ENCODE measurements at regions not wholly inside any gene's neighbourhood (a gene's known extent, or its start where the extent isn't known, plus 50 kb on each side); places are given as distances from the start of the nearest gene placed in this dataset.

GRCh38 chr5:124260921-124261515 is 485.4 kb downstream of the ZNF608 start:
- no peak overlapping the region for H3K9ac ChIP-seq (ENCODE audit: low read depth in 1 of 3, low read length in 3 of 3)
- H3K4me3 ChIP-seq (ENCODE audit: low read length in 3 of 3) = peak overlapping the region in 2 of 3 donors; percentile 2 to 9
- H3K27me3 ChIP-seq (ENCODE audit: control insufficient read depth in 3 of 3, insufficient read depth in 3 of 3, low read length in 3 of 3) = no peaks in the 10 kb centered on the region
- no peaks in the 10 kb centered on the region for H3K9me3 ChIP-seq (ENCODE audit: control insufficient read depth in 3 of 3, low read length in 3 of 3)
- no peaks in the 10 kb centered on the region for H3K36me3 ChIP-seq (ENCODE audit: control insufficient read depth in 3 of 3, insufficient read depth in 3 of 3, low read length in 3 of 3)
- peaks cover 7 to 11% (median 9%) of the 10 kb centered on the region in 3 donors for H3K4me1 ChIP-seq (ENCODE audit: control insufficient read depth in 3 of 3, insufficient read depth in 3 of 3, low read length in 3 of 3)
- no peak overlapping the region for H3K27ac ChIP-seq (ENCODE audit: low read depth, low read length)

GRCh38 chr5:124259017-124259416 is 487.4 kb downstream of the ZNF608 start:
- Histone ChIP-seq H3K4me1 (ENCODE audit: control insufficient read depth in 3 of 3, insufficient read depth in 3 of 3, low read length in 3 of 3) (peaks cover 7 to 11% (median 9%) of the 10 kb centered on the region in 3 donors), H3K27ac (ENCODE audit: low read depth, low read length) (no peak overlapping the region), H3K27me3 (ENCODE audit: control insufficient read depth in 3 of 3, insufficient read depth in 3 of 3, low read length in 3 of 3) (no peaks in the 10 kb centered on the region), H3K9me3 (ENCODE audit: control insufficient read depth in 3 of 3, low read length in 3 of 3) (no peaks in the 10 kb centered on the region), H3K36me3 (ENCODE audit: control insufficient read depth in 3 of 3, insufficient read depth in 3 of 3, low read length in 3 of 3) (no peaks in the 10 kb centered on the region), H3K9ac (ENCODE audit: low read depth in 1 of 3, low read length in 3 of 3) (no peak overlapping the region), H3K4me3 (ENCODE audit: low read length in 3 of 3) (no peak overlapping the region)

GRCh38 chr5:124257048-124257447 is 489.4 kb downstream of the ZNF608 start:
- Histone ChIP-seq H3K27me3 (ENCODE audit: control insufficient read depth in 3 of 3, insufficient read depth in 3 of 3, low read length in 3 of 3) (no peaks in the 10 kb centered on the region), H3K4me1 (ENCODE audit: control insufficient read depth in 3 of 3, insufficient read depth in 3 of 3, low read length in 3 of 3) (peaks cover 5 to 6% (median 5%) of the 10 kb centered on the region in 3 donors), H3K9me3 (ENCODE audit: control insufficient read depth in 3 of 3, low read length in 3 of 3) (no peaks in the 10 kb centered on the region), H3K36me3 (ENCODE audit: control insufficient read depth in 3 of 3, insufficient read depth in 3 of 3, low read length in 3 of 3) (no peaks in the 10 kb centered on the region), H3K4me3 (ENCODE audit: low read length in 3 of 3) (no peak overlapping the region), H3K27ac (ENCODE audit: low read depth, low read length) (no peak overlapping the region), H3K9ac (ENCODE audit: low read depth in 1 of 3, low read length in 3 of 3) (no peak overlapping the region)

GRCh38 chr5:124253203-124253810 is 493.1 kb downstream of the ZNF608 start:
- Histone ChIP-seq H3K27ac (ENCODE audit: low read depth, low read length) (no peak overlapping the region), H3K36me3 (ENCODE audit: control insufficient read depth in 3 of 3, insufficient read depth in 3 of 3, low read length in 3 of 3) (no peaks in the 10 kb centered on the region), H3K9ac (ENCODE audit: low read depth in 1 of 3, low read length in 3 of 3) (no peak overlapping the region), H3K9me3 (ENCODE audit: control insufficient read depth in 3 of 3, low read length in 3 of 3) (no peaks in the 10 kb centered on the region), H3K27me3 (ENCODE audit: control insufficient read depth in 3 of 3, insufficient read depth in 3 of 3, low read length in 3 of 3) (no peaks in the 10 kb centered on the region), H3K4me1 (ENCODE audit: control insufficient read depth in 3 of 3, insufficient read depth in 3 of 3, low read length in 3 of 3) (peaks cover 0 to 3% (median 0%) of the 10 kb centered on the region in 3 donors), H3K4me3 (ENCODE audit: low read length in 3 of 3) (no peak overlapping the region)

DNA sequence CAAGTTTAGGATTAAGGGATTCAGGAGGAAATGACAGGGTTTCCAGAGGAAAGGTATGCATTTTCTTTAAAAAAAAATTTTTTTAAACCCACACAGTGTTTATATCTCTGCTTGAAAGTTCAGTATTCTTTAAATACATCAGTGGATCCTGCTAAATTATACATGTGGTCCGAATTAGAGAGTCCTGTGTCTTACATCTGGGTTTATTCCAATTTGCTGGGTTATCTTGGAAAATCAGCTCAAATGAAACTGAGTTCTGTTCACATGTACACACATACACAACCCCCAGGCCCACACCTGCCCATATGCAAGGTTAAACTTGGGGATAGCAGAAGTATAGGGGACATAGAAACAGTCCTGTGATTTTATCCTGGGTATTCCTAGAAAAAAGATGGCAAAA is 493.7 kb downstream of the ZNF608 start:
- Histone ChIP-seq H3K36me3 (ENCODE audit: control insufficient read depth in 3 of 3, insufficient read depth in 3 of 3, low read length in 3 of 3) (no peaks in the 10 kb centered on the region), H3K9ac (ENCODE audit: low read depth in 1 of 3, low read length in 3 of 3) (no peak overlapping the region), H3K4me1 (ENCODE audit: control insufficient read depth in 3 of 3, insufficient read depth in 3 of 3, low read length in 3 of 3) (peaks cover 0 to 3% (median 0%) of the 10 kb centered on the region in 3 donors), H3K4me3 (ENCODE audit: low read length in 3 of 3) (no peak overlapping the region), H3K27ac (ENCODE audit: low read depth, low read length) (no peak overlapping the region), H3K27me3 (ENCODE audit: control insufficient read depth in 3 of 3, insufficient read depth in 3 of 3, low read length in 3 of 3) (no peaks in the 10 kb centered on the region), H3K9me3 (ENCODE audit: control insufficient read depth in 3 of 3, low read length in 3 of 3) (no peaks in the 10 kb centered on the region)

GRCh38 chr5:124252191-124252638 is 494.2 kb downstream of the ZNF608 start:
- no peak overlapping the region for H3K9ac ChIP-seq (ENCODE audit: low read depth in 1 of 3, low read length in 3 of 3)
- no peak overlapping the region for H3K27ac ChIP-seq (ENCODE audit: low read depth, low read length)
- peaks cover 0 to 3% (median 0%) of the 10 kb centered on the region in 3 donors for H3K4me1 ChIP-seq (ENCODE audit: control insufficient read depth in 3 of 3, insufficient read depth in 3 of 3, low read length in 3 of 3)
- H3K9me3 ChIP-seq (ENCODE audit: control insufficient read depth in 3 of 3, low read length in 3 of 3) = no peaks in the 10 kb centered on the region
- no peaks in the 10 kb centered on the region for H3K36me3 ChIP-seq (ENCODE audit: control insufficient read depth in 3 of 3, insufficient read depth in 3 of 3, low read length in 3 of 3)
- no peak overlapping the region for H3K4me3 ChIP-seq (ENCODE audit: low read length in 3 of 3)
- no peaks in the 10 kb centered on the region for H3K27me3 ChIP-seq (ENCODE audit: control insufficient read depth in 3 of 3, insufficient read depth in 3 of 3, low read length in 3 of 3)

GRCh38 chr5:124245276-124245675 is 501.2 kb downstream of the ZNF608 start:
- no peak overlapping the region for H3K4me3 ChIP-seq (ENCODE audit: low read length in 3 of 3)
- no peak overlapping the region for H3K27ac ChIP-seq (ENCODE audit: low read depth, low read length)
- H3K9ac ChIP-seq (ENCODE audit: low read depth in 1 of 3, low read length in 3 of 3) = no peak overlapping the region
- H3K4me1 ChIP-seq (ENCODE audit: control insufficient read depth in 3 of 3, insufficient read depth in 3 of 3, low read length in 3 of 3) = no peaks in the 10 kb centered on the region
- H3K36me3 ChIP-seq (ENCODE audit: control insufficient read depth in 3 of 3, insufficient read depth in 3 of 3, low read length in 3 of 3) = no peaks in the 10 kb centered on the region
- H3K9me3 ChIP-seq (ENCODE audit: control insufficient read depth in 3 of 3, low read length in 3 of 3) = no peaks in the 10 kb centered on the region
- H3K27me3 ChIP-seq (ENCODE audit: control insufficient read depth in 3 of 3, insufficient read depth in 3 of 3, low read length in 3 of 3) = no peaks in the 10 kb centered on the region

- Histone ChIP-seq H3K27me3 (ENCODE audit: control insufficient read depth in 3 of 3, insufficient read depth in 3 of 3, low read length in 3 of 3) (no peaks in the 10 kb centered on the region), H3K9me3 (ENCODE audit: control insufficient read depth in 3 of 3, low read length in 3 of 3) (peaks cover 0 to 3% (median 0%) of the 10 kb centered on the region in 3 donors), H3K4me1 (ENCODE audit: control insufficient read depth in 3 of 3, insufficient read depth in 3 of 3, low read length in 3 of 3) (peaks cover 0 to 2% (median 0%) of the 10 kb centered on the region in 3 donors), H3K27ac (ENCODE audit: low read depth, low read length) (no peak overlapping the region), H3K9ac (ENCODE audit: low read depth in 1 of 3, low read length in 3 of 3) (no peak overlapping the region), H3K4me3 (ENCODE audit: low read length in 3 of 3) (no peak overlapping the region), H3K36me3 (ENCODE audit: control insufficient read depth in 3 of 3, insufficient read depth in 3 of 3, low read length in 3 of 3) (no peaks in the 10 kb centered on the region)
These were observed 505.7 kb downstream of the ZNF608 start for GRCh38 chr5:124240732-124241131.

DNA sequence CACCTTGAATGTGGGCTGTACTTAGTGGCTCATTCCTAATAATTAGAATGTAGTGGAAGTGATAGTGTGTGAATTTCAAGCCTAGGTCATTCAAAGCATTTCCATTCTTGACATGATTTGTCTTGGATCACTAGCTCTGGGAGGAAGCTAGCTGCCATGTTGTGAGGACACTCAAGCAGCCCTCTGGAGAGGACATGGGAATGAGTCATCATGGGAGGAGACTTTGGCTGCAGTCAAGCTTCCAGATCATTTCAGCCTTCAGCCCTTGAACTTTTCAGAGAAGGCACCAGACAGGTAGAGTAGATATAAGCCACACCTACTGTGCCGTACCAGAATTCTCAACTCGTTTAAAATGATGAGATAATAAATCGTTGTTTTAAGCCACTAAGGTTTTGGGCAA is 506.9 kb downstream of the ZNF608 start:
- H3K4me1 ChIP-seq (ENCODE audit: control insufficient read depth in 3 of 3, insufficient read depth in 3 of 3, low read length in 3 of 3) = peaks cover 0 to 2% (median 0%) of the 10 kb centered on the region in 3 donors
- H3K36me3 ChIP-seq (ENCODE audit: control insufficient read depth in 3 of 3, insufficient read depth in 3 of 3, low read length in 3 of 3) = no peaks in the 10 kb centered on the region
- no peaks in the 10 kb centered on the region for H3K27me3 ChIP-seq (ENCODE audit: control insufficient read depth in 3 of 3, insufficient read depth in 3 of 3, low read length in 3 of 3)
- no peak overlapping the region for H3K4me3 ChIP-seq (ENCODE audit: low read length in 3 of 3)
- no peak overlapping the region for H3K9ac ChIP-seq (ENCODE audit: low read depth in 1 of 3, low read length in 3 of 3)
- H3K27ac ChIP-seq (ENCODE audit: low read depth, low read length) = no peak overlapping the region
- H3K9me3 ChIP-seq (ENCODE audit: control insufficient read depth in 3 of 3, low read length in 3 of 3) = peaks cover 0 to 3% (median 0%) of the 10 kb centered on the region in 3 donors

DNA sequence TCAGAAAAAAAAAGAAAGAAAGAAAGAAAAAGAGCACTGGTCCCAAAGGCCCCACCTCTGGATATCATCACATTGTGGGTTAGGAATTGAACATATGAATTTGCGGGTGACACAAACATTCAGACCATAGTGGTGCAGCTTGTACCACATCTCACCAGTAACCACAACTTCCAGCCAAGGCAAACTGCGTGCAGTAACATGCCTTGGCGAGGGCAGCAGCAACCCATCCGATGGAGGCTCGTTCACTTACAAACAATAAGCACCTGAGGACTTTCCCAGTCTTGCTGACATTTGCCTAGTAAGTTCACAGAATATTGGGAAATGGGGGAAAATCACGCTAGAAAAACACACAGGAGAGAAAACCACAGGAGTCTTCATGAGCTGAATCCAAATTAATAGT is 508.1 kb downstream of the ZNF608 start:
- Histone ChIP-seq H3K9ac (ENCODE audit: low read depth in 1 of 3, low read length in 3 of 3) (no peak overlapping the region), H3K4me1 (ENCODE audit: control insufficient read depth in 3 of 3, insufficient read depth in 3 of 3, low read length in 3 of 3) (peaks cover 0 to 2% (median 0%) of the 10 kb centered on the region in 3 donors), H3K27me3 (ENCODE audit: control insufficient read depth in 3 of 3, insufficient read depth in 3 of 3, low read length in 3 of 3) (no peaks in the 10 kb centered on the region), H3K36me3 (ENCODE audit: control insufficient read depth in 3 of 3, insufficient read depth in 3 of 3, low read length in 3 of 3) (no peaks in the 10 kb centered on the region), H3K4me3 (ENCODE audit: low read length in 3 of 3) (no peak overlapping the region), H3K27ac (ENCODE audit: low read depth, low read length) (no peak overlapping the region), H3K9me3 (ENCODE audit: control insufficient read depth in 3 of 3, low read length in 3 of 3) (peaks cover 0 to 3% (median 0%) of the 10 kb centered on the region in 3 donors)
